Fibroblast of lung (primary cell): ENCODE measurements at regions not wholly inside any gene's neighbourhood (a gene's known extent, or its start where the extent isn't known, plus 50 kb on each side); places are given as distances from the start of the nearest gene placed in this dataset.

Source experiments
- DNase-seq, 2 donors: peaks; one replicate each; pipeline versions ENCODE4 v3.0.0 to v3.0.0-alpha.2; 2010; ENCODE audit warnings: low read depth in 2 of 2
- H2AFZ ChIP-seq: 2 replicates; pipeline ENCODE4 v1.5.1; 2012; ENCODE audit warnings: low read length, control low read depth, inconsistent platforms
- H3K27ac ChIP-seq: 2 replicates; pipeline ENCODE4 v1.5.1; 2011; ENCODE audit warnings: low read length, control low read depth; ENCODE audit not compliant: insufficient read depth
- H3K27me3 ChIP-seq: 2 replicates; pipeline ENCODE4 v1.5.1; 2011; ENCODE audit warnings: mild to moderate bottlenecking, low read length; ENCODE audit not compliant: control insufficient read depth, insufficient read depth
- H3K36me3 ChIP-seq: 2 replicates; pipeline ENCODE4 v1.5.1; 2011; ENCODE audit warnings: low read length; ENCODE audit not compliant: control insufficient read depth, insufficient read depth
- H3K4me1 ChIP-seq: 2 replicates; pipeline ENCODE4 v1.5.1; 2011; ENCODE audit warnings: low read length; ENCODE audit not compliant: control insufficient read depth, insufficient read depth; ENCODE audit errors: extremely low read depth
- H3K4me2 ChIP-seq: 2 replicates; pipeline ENCODE4 v1.5.1; 2011; ENCODE audit warnings: low read length, control low read depth; ENCODE audit not compliant: insufficient read depth; ENCODE audit errors: extremely low read depth
- H3K4me3 ChIP-seq, 4 experiments: fragments of 200-600 bp in 1 of 4; sonication (generic) in 1 of 4; replicated peaks in 1 of 4; 2 replicates each; pipeline ENCODE4 v1.5.1; 2011 to 2016; ENCODE audit warnings: low read length in 4 of 4, low read depth in 3 of 4, mild to moderate bottlenecking in 3 of 4, control low read depth in 2 of 4, inconsistent platforms in 1 of 4, mixed read lengths in 1 of 4; ENCODE audit not compliant: insufficient read depth in 1 of 4; ENCODE audit errors: control extremely low read depth in 1 of 4
- H3K79me2 ChIP-seq: 2 replicates; pipeline ENCODE4 v1.5.1; 2012; ENCODE audit warnings: mild to moderate bottlenecking, low read length, inconsistent platforms; ENCODE audit not compliant: control insufficient read depth, insufficient read depth
- H3K9ac ChIP-seq: 2 replicates; pipeline ENCODE4 v1.5.1; 2011; ENCODE audit warnings: mild to moderate bottlenecking, low read length, control low read depth; ENCODE audit not compliant: insufficient read depth
- H3K9me3 ChIP-seq: 2 replicates; pipeline ENCODE4 v1.5.1; 2012; ENCODE audit warnings: low read depth, low read length; ENCODE audit not compliant: control insufficient read depth, insufficient read depth
- H4K20me1 ChIP-seq: 2 replicates; pipeline ENCODE4 v1.5.1; 2011; ENCODE audit warnings: low read length; ENCODE audit not compliant: control insufficient read depth, insufficient read depth; ENCODE audit errors: extremely low read depth
- EZH2 ChIP-seq: IDR thresholded peaks from 2 replicates; pipeline ENCODE4 v1.5.1; 2012; ENCODE audit warnings: low read length, control low read depth, mild to moderate bottlenecking; ENCODE audit errors: missing control alignments
- TF ChIP-seq, protein P1 (sequence below), 2 donors: IDR thresholded peaks in 1 of 2; conservative IDR thresholded peaks in 1 of 2; 1 replicate in 1 of 2; 2 replicates in 1 of 2; pipeline ENCODE4 v1.5.1; 2011 to 2012; ENCODE audit warnings: low read length in 2 of 2, control low read depth in 1 of 2, inconsistent platforms in 1 of 2, low read depth in 1 of 2, mild to moderate bottlenecking in 1 of 2

- no peak for TF ChIP-seq EZH2
- TF ChIP-seq, protein P1, sequence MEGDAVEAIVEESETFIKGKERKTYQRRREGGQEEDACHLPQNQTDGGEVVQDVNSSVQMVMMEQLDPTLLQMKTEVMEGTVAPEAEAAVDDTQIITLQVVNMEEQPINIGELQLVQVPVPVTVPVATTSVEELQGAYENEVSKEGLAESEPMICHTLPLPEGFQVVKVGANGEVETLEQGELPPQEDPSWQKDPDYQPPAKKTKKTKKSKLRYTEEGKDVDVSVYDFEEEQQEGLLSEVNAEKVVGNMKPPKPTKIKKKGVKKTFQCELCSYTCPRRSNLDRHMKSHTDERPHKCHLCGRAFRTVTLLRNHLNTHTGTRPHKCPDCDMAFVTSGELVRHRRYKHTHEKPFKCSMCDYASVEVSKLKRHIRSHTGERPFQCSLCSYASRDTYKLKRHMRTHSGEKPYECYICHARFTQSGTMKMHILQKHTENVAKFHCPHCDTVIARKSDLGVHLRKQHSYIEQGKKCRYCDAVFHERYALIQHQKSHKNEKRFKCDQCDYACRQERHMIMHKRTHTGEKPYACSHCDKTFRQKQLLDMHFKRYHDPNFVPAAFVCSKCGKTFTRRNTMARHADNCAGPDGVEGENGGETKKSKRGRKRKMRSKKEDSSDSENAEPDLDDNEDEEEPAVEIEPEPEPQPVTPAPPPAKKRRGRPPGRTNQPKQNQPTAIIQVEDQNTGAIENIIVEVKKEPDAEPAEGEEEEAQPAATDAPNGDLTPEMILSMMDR (conservative IDR thresholded peaks at IDR 0.05 in 1 of 2, IDR thresholded peaks at IDR 0.05 in 1 of 2; ENCODE audit: low read depth in 1 of 2, low read length in 2 of 2): no peak
- no peak overlapping the region for H3K27ac ChIP-seq
- H3K9ac ChIP-seq: no peak overlapping the region
- H3K36me3 ChIP-seq: no peaks in the 10 kb centered on the region
- no peak for DNase-seq
- H3K9me3 ChIP-seq: no peaks in the 10 kb centered on the region
- H3K79me2 ChIP-seq: no peaks in the 10 kb centered on the region
- no peaks in the 10 kb centered on the region for H3K4me1 ChIP-seq
- H3K27me3 ChIP-seq: no peaks in the 10 kb centered on the region
- H4K20me1 ChIP-seq: no peaks in the 10 kb centered on the region
- H3K4me3 ChIP-seq: no peak overlapping the region
- no peak overlapping the region for H3K4me2 ChIP-seq
- H2AFZ ChIP-seq: no peak overlapping the region
Measured at GRCh38 chr3:74693251-74693650, 78.8 kb upstream of the CNTN3 start.

GRCh38 chr3:74691946-74692345 is 77.5 kb upstream of the CNTN3 start:
- no peak for DNase-seq
- H3K27ac ChIP-seq: no peak overlapping the region
- H3K36me3 ChIP-seq: no peaks in the 10 kb centered on the region

GRCh38 chr3:74673326-74673725 is 58.9 kb upstream of the CNTN3 start:
- H3K9me3 ChIP-seq: no peaks in the 10 kb centered on the region

More at GRCh38 chr3:74691946-74692345, 77.5 kb upstream of the CNTN3 start:
- H3K79me2 ChIP-seq: no peaks in the 10 kb centered on the region
- TF ChIP-seq EZH2: no peak
- TF ChIP-seq, protein P1 (conservative IDR thresholded peaks at IDR 0.05 in 1 of 2, IDR thresholded peaks at IDR 0.05 in 1 of 2; ENCODE audit: low read depth in 1 of 2, low read length in 2 of 2): no peak
- no peak overlapping the region for H3K4me2 ChIP-seq
- no peaks in the 10 kb centered on the region for H4K20me1 ChIP-seq
- no peak overlapping the region for H3K9ac ChIP-seq
- no peaks in the 10 kb centered on the region for H3K4me1 ChIP-seq
- H3K9me3 ChIP-seq: no peaks in the 10 kb centered on the region
- no peaks in the 10 kb centered on the region for H3K27me3 ChIP-seq
- no peak overlapping the region for H2AFZ ChIP-seq
- no peak overlapping the region for H3K4me3 ChIP-seq

More at GRCh38 chr3:74673326-74673725, 58.9 kb upstream of the CNTN3 start:
- Histone ChIP-seq H3K4me1 (no peaks in the 10 kb centered on the region), H3K79me2 (no peaks in the 10 kb centered on the region), H3K27me3 (no peaks in the 10 kb centered on the region), H4K20me1 (no peaks in the 10 kb centered on the region), H3K9ac (no peak overlapping the region), H2AFZ (no peak overlapping the region), H3K4me3 (no peak overlapping the region), H3K4me2 (no peak overlapping the region), H3K36me3 (no peaks in the 10 kb centered on the region), H3K27ac (no peak overlapping the region)
- no peak for DNase-seq
- TF ChIP-seq, protein P1 (conservative IDR thresholded peaks at IDR 0.05 in 1 of 2, IDR thresholded peaks at IDR 0.05 in 1 of 2; ENCODE audit: low read depth in 1 of 2, low read length in 2 of 2): no peak
- TF ChIP-seq EZH2: no peak
